GM13976 (cell line): ENCODE measurements at regions not wholly inside any gene's neighbourhood (a gene's known extent, or its start where the extent isn't known, plus 50 kb on each side); places are given as distances from the start of the nearest gene placed in this dataset.

Experiments
- DNase-seq: peaks from one replicate; pipeline ENCODE4 v3.0.0; 2012; ENCODE audit warnings: low spot score
- in situ Hi-C: fragments of 300-500 bp; cut with MboI; formaldehyde crosslinking; loops from one replicate; pipeline ENCODE4 v1.12.0; 2022; ENCODE audit warnings: low sequenced_read_pairs, mixed read lengths, inconsistent platforms; ENCODE audit not compliant: unreplicated experiment
- TF ChIP-seq, protein P1 (sequence below): IDR thresholded peaks from 2 replicates; pipeline ENCODE4 v1.5.1; 2012; ENCODE audit warnings: borderline replicate concordance, mild to moderate bottlenecking; ENCODE audit not compliant: insufficient read depth; ENCODE audit errors: extremely low read depth, missing control alignments, control extremely low read depth

- in situ Hi-C loops, result no loop called here
- TF ChIP-seq, protein P1, sequence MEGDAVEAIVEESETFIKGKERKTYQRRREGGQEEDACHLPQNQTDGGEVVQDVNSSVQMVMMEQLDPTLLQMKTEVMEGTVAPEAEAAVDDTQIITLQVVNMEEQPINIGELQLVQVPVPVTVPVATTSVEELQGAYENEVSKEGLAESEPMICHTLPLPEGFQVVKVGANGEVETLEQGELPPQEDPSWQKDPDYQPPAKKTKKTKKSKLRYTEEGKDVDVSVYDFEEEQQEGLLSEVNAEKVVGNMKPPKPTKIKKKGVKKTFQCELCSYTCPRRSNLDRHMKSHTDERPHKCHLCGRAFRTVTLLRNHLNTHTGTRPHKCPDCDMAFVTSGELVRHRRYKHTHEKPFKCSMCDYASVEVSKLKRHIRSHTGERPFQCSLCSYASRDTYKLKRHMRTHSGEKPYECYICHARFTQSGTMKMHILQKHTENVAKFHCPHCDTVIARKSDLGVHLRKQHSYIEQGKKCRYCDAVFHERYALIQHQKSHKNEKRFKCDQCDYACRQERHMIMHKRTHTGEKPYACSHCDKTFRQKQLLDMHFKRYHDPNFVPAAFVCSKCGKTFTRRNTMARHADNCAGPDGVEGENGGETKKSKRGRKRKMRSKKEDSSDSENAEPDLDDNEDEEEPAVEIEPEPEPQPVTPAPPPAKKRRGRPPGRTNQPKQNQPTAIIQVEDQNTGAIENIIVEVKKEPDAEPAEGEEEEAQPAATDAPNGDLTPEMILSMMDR, result no peak
Observed at GRCh38 chr14:34059037-34059924, 108.4 kb upstream of the EGLN3 start.

DNA sequence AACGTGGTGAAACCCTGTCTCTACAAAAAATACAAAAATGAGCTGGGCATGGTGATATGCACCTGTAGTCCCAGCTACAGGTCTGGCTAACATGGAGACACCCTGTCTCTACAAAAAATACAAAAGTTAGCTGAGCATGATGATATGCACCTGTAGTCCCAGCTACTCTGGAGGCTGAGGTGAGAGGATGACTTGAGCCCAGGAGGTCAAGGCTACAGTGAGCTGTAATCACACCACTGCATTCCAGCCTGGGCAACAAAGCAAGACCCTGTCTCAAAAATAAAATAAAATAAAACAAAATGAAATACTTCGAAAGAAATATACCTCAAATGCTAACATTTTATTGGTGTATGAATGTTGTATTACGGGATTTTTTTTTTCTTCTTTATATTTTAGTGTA lies 107.6 kb upstream of the EGLN3 start:
- TF ChIP-seq, protein P1, result no peak
- no peak for DNase-seq
- in situ Hi-C loops, result no loop called here

More at GRCh38 chr14:34059037-34059924, 108.4 kb upstream of the EGLN3 start:
- DNase-seq, result no peak

- DNase-seq, result no peak
- TF ChIP-seq, protein P1, result no peak
- in situ Hi-C loops, result no loop called here
Observed at GRCh38 chr14:34056046-34056445, 105.2 kb upstream of the EGLN3 start.

- TF ChIP-seq, protein P1, result no peak
- DNase-seq, result no peak
- in situ Hi-C loops, result no loop called here
Observed at GRCh38 chr14:34055157-34055950, 104.5 kb upstream of the EGLN3 start.

DNA sequence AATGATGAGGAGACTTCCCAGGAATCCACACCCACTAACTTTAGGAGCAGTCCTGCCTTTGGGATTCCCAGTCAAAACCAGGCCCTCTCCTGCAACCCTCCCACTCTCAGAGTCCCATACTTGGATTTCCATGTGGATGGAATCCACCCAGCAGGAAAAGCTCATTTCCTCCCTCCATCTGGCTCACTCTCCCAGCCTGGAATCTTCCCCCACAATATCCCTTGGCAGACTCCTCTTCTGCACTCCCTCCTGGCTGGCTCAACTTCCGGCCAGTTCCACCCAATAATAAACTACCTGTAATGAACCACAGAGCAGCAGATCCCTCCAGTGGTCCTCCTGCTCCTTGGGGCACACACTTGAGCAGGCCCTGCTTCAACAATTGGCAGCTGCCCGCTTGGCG lies 102.8 kb upstream of the EGLN3 start:
- in situ Hi-C loops, result no loop called here
- DNase-seq, result no peak

GRCh38 chr14:34052658-34053014 lies 101.8 kb upstream of the EGLN3 start:
- in situ Hi-C loops, result no loop called here
- no peak for DNase-seq
- TF ChIP-seq, protein P1, result no peak

More for the DNA sequence above, 102.8 kb upstream of the EGLN3 start:
- TF ChIP-seq, protein P1, result no peak
